GM12878 (cell line): ENCODE measurements at regions not wholly inside any gene's neighbourhood (a gene's known extent, or its start where the extent isn't known, plus 50 kb on each side); places are given as distances from the start of the nearest gene placed in this dataset.
"Not testable (repeated sequence)": the region's sequence is repeated elsewhere in the genome, so short reads cannot be mapped to it uniquely, and the experiment has no call there.

Experiments
- CBX3 ChIP-seq: fragments of 200-600 bp; sonication (generic); IDR thresholded peaks from 2 replicates; pipeline ENCODE4 v1.6.1; 2016; ENCODE audit warnings: low read depth, borderline replicate concordance
- HDAC2 ChIP-seq: fragments of 200-600 bp; sonication (generic); IDR thresholded peaks from 2 replicates; pipeline ENCODE4 v1.6.1; 2017
- JUNB ChIP-seq: IDR thresholded peaks from 2 replicates; pipeline ENCODE4 v1.6.1; 2016; ENCODE audit warnings: antibody characterized with exemption, mild to moderate bottlenecking
- POLR2A ChIP-seq: IDR thresholded peaks from 2 replicates; pipeline ENCODE4 v1.6.1; 2011; ENCODE audit warnings: low read depth, mild to moderate bottlenecking, low read length
- SPI1 ChIP-seq: IDR thresholded peaks from 2 replicates; pipeline ENCODE4 v1.6.1; 2011; ENCODE audit warnings: low read depth, mild to moderate bottlenecking, low read length, moderate library complexity, borderline replicate concordance; ENCODE audit not compliant: insufficient read depth

DNA sequence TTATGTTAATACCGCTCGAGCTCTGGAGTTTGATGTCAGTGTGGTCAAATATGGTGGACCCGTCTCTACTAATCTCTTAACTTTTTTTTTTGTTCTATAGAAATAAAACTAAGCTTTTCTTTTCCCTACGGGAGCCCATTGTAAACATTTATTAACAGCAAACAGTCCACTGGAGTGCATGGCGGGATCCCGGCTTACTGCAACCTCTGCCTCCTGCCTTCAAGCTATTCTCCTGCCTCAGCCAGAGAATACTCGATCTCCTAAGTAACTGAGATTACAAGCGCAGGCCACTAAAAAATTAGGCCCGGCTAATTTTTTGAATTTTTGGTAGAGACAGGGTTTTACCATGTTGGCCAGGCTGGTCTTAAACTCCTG lies 53.4 kb downstream of the PPIAL4A start:
- TF ChIP-seq SPI1, CBX3, JUNB, HDAC2, POLR2A: not testable (repeated sequence)
